GM18867 (cell line): ENCODE measurements at regions not wholly inside any gene's neighbourhood (a gene's known extent, or its start where the extent isn't known, plus 50 kb on each side); places are given as distances from the start of the nearest gene placed in this dataset.

Experiments used
- ATAC-seq: cut with Tn5 transposase; IDR thresholded peaks from one replicate; pipeline ENCODE4 v1.9.1; 2021; ENCODE audit warnings: mild to moderate bottlenecking, moderate library complexity; ENCODE audit not compliant: unreplicated experiment

- no peak for ATAC-seq
These were observed 115.1 kb downstream of the CYLD start for GRCh38 chr16:50856991-50857390.

DNA sequence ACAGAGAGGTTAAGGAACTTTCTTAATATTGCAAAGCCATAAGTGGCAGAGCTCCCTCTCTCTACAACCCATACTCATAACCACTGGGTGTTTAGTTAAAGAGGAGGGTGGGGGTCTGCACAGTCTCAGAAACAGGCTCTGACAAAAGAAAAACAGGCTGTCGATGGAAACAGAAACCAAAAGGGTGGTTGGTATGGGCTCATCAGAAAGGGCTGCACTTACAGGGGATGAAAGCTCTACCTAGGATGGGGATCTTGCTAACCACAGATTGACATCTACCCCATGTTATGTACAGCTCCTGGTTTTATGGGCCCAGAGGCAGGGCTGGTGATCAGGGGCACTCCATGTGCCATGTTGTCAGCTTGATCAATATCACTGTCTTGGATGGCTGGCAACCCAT, 111.4 kb downstream of the CYLD start:
- no peak for ATAC-seq
